Cardiac fibroblast (primary cell): ENCODE measurements at regions not wholly inside any gene's neighbourhood (a gene's known extent, or its start where the extent isn't known, plus 50 kb on each side); places are given as distances from the start of the nearest gene placed in this dataset.

ENCODE experiments used
- DNase-seq, 2 donors: peaks; one replicate each; pipeline versions ENCODE4 v3.0.0 to v3.0.0-alpha.2; 2010; ENCODE audit warnings: low read depth in 2 of 2
- H3K4me3 ChIP-seq, 2 donors: replicated peaks in 1 of 2; 1 replicate in 1 of 2; 2 replicates in 1 of 2; pipeline ENCODE4 v1.5.1; 2011; ENCODE audit warnings: low read depth in 2 of 2, low read length in 2 of 2, mild to moderate bottlenecking in 2 of 2, moderate library complexity in 1 of 2
- CTCF ChIP-seq: IDR thresholded peaks from one replicate; pipeline ENCODE4 v1.5.1; 2011; ENCODE audit warnings: low read depth, mild to moderate bottlenecking, low read length, inconsistent platforms

- H3K4me3 ChIP-seq: no peak overlapping the region
- TF ChIP-seq CTCF: no peak
- DNase-seq: peak in 1 of 2 donors; percentile 79
Measured at GRCh38 chr1:244341455-244342450, 110.0 kb downstream of the ADSS2 start.

- no peak overlapping the region for H3K4me3 ChIP-seq
- TF ChIP-seq CTCF: no peak
- DNase-seq: no peak
Measured at GRCh38 chr1:244344001-244344400, 107.7 kb downstream of the ADSS2 start.

GRCh38 chr1:244346972-244347618 is 104.6 kb downstream of the ADSS2 start:
- no peak for TF ChIP-seq CTCF
- H3K4me3 ChIP-seq: no peak overlapping the region
- peak in 1 of 2 donors; percentile 45 for DNase-seq

GRCh38 chr1:244347942-244348341 is 103.8 kb downstream of the ADSS2 start:
- peak in 1 of 2 donors; percentile 64 for DNase-seq
- no peak for TF ChIP-seq CTCF
- H3K4me3 ChIP-seq: no peak overlapping the region

GRCh38 chr1:244349103-244349531 is 102.6 kb downstream of the ADSS2 start:
- peak; percentile 94 to 95 for DNase-seq
- peak overlapping the region in 1 of 2 donors; percentile 4 for H3K4me3 ChIP-seq

GRCh38 chr1:244349581-244350001 is 102.1 kb downstream of the ADSS2 start:
- TF ChIP-seq CTCF: no peak
- DNase-seq: peak; percentile 44 to 49
- H3K4me3 ChIP-seq: no peak overlapping the region

More at GRCh38 chr1:244349103-244349531, 102.6 kb downstream of the ADSS2 start:
- TF ChIP-seq CTCF: no peak
